WTC11 (cell line): ENCODE measurements at regions not wholly inside any gene's neighbourhood (a gene's known extent, or its start where the extent isn't known, plus 50 kb on each side); places are given as distances from the start of the nearest gene placed in this dataset.

ENCODE experiments used
- ATF3 ChIP-seq: sonication (generic); formaldehyde crosslinking; conservative IDR thresholded peaks from 2 replicates; pipeline ENCODE4 v1.8.1; 2022; ENCODE audit warnings: mild to moderate bottlenecking, missing genetic modification reagents
- CREB1 ChIP-seq: sonication (generic); formaldehyde crosslinking; IDR thresholded peaks from 2 replicates; pipeline ENCODE4 v1.8.0; 2023; ENCODE audit warnings: mild to moderate bottlenecking, missing genetic modification reagents
- SMAD4 ChIP-seq: sonication (generic); formaldehyde crosslinking; IDR thresholded peaks from 2 replicates; pipeline ENCODE4 v1.8.0; 2022; ENCODE audit warnings: mild to moderate bottlenecking, missing genetic modification reagents

- TF ChIP-seq SMAD4 (CRISPR knock-in tag) (no peak), ATF3 (no peak), CREB1 (CRISPR knock-in tag) (no peak)
Measured at GRCh38 chr18:73827801-73828200, 319.8 kb downstream of the FBXO15 start.
